IPS DF 4.7 (cell line): ENCODE measurements at regions not wholly inside any gene's neighbourhood (a gene's known extent, or its start where the extent isn't known, plus 50 kb on each side); places are given as distances from the start of the nearest gene placed in this dataset.
"Not testable (repeated sequence)": the region's sequence is repeated elsewhere in the genome, so short reads cannot be mapped to it uniquely, and the experiment has no call there.

ENCODE experiments used
- DNase-seq: peaks from one replicate; pipeline ENCODE4 v3.0.0-alpha.2; 2013; ENCODE audit warnings: low spot score; ENCODE audit errors: extremely low read depth

DNA sequence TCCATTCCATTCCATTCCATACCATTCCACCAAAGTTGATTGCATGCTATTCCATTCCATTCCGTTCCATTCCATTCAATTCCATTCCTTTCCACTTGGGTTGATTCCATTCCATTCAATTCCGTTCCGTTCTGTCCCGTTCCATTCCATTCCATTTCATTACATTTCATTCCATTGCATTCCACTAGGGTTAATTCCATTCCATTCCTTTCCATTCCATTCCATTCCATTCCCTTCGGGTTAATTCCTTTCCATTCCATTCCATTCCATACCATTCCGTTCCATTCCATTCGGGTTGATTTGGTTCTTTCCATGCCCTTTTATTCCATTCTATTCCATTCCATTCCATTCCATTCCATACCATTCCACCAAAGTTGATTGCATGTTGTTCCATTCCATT, 131.9 kb downstream of the CWH43 start:
- DNase-seq: not testable (repeated sequence)

DNA sequence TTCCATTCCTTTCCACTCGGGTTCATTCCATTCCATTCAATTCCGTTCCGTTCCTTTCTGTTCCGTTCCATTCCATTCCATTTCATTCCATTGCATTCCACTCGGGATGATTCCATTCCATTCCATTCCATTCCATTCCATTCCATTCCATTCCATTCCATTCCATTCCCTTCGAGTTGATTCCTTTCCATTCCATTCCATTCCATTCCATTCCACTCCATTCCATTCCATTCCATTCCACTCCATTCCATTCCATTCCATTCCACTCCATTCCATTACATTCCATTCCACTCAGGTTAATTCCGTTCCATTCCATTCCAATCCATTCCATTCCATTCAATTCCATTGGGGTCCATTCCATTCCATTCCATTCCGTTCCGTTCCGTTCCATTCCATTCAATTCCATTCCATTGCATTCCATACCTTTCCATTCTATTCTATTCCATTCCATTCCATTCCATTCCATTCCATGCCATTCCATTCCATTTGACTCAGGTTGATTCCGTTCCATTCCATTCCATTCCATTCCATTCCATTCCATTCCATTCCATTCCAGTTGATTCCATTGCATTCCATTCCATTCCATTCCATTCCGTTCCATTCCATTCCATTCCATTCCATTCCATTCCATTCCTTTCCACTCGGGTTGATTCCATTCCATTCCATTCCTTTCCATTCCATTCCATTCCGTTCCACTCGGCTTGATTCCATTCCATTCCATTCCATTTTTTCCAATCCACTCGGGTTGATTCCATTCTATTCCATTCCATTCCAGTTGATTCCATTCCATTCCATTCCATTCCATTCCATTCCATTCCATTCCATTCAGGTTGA, 132.5 kb downstream of the CWH43 start:
- DNase-seq: not testable (repeated sequence)

DNA sequence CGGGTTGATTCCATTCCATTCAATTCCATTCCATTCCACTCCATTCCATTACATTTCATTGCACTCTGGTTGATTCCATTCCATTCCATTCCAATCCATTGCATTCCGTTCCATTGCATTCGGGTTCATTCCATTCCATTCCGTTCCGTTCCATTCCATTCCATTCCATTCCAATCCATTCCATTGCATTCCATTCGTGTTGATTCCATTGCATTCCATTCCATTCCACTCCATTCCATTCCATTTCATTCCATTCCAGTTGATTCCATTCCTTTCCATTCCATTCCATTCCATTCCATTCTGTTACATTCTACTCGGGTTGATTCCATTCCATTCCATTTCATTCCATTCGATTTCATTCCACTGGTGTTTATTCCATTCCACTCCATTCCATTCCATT, 133.3 kb downstream of the CWH43 start:
- not testable (repeated sequence) for DNase-seq

DNA sequence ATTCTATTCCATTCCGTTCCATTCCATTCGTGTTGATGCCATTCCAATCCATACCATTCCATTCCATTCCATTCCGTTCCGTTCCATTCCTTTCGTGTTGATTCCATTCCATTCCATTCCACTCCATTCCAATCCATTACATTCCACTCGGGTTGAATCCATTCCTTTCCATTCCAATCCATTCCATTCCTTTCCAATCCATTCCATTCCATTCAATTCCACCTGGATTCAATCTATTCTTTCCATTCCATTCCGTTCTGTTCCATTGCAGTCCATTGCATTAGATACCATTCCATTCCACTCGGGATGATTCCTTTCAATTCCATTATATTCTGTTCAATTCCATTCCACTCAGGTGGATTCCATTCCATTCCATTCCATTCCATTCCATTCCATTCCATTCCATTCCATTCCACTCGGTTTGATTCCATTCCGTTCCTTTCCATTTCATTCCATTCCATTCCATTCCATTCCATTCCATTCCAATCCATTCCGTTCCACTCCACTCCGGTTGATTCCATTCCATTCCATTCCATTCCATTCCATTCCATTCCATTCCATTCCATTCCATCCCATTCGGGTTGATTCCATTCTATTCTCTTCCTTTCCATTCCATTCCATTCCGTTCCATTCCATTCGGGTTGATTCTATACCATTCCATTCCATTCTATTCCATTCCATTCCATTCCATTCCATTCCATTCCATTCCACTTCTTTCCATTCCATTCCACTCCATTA, 134.1 kb downstream of the CWH43 start:
- DNase-seq: not testable (repeated sequence)

DNA sequence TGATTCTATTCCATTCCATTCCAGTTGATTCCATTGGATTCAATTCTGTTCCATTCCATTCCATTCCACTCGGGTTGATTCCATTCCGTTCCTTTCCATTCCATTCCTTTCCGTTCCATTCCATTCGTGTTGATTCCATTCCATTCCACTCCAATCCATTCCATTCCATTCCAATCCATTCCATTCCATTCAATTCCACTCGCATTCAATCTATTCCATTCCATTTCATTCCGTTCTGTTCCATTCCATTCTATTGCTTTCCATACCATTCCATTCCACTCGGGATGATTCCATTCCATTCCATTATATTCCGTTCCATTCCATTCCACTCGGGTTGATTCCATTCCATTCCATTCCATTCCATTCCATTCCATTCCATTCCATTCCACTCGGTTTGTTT, 134.7 kb downstream of the CWH43 start:
- peak; percentile 51 for DNase-seq

DNA sequence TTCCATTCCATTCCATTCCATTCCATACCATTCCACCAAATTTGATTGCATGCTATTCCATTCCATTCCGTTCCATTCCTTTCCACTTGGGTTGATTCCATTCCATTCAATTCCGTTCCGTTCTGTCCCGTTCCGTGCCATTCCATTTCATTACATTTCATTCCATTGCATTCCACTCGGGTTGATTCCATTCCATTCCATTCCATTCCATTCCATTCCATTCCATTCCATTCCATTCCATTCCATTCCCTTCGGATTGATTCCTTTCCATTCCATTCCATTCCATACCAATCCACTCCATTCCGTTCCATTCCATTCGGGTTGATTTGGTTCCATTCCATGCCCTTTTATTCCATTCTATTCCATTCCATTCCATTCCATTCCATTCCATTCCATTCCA, 140.4 kb downstream of the CWH43 start:
- not testable (repeated sequence) for DNase-seq

DNA sequence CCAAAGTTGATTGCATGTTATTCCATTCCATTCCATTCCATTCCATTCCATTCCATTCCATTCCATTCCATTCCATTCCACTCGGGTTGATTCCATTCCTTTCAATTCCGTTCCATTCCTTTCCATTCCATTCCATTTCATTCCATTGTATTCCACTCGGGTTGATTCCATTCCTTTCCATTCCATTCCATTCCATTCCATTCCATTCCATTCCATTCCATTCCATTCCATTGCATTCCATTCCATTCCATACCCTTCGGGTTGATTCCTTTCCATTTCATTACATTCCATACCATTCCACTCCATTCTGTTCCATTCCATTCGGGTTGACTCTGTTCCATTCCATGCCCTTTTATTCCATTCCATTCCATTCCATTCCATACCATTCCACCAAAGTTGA, 140.8 kb downstream of the CWH43 start:
- DNase-seq: not testable (repeated sequence)

DNA sequence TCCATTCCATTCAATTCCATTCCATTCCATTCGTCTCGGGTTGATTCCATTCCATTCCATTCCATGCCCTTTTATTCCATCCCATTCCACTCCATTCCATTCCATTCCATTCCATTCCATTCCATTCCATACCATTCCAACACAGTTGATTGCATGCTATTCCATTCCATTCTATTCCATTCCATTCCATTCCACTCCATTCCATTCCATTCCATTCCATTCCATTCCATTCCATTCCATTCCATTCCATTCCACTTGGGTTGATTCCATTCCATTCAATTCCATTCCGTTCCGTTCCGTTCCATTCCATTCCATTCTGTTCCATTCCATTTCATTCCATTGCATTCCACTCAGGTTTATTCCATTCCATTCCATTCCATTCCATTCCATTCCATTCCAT, 143.3 kb downstream of the CWH43 start:
- DNase-seq: not testable (repeated sequence)

DNA sequence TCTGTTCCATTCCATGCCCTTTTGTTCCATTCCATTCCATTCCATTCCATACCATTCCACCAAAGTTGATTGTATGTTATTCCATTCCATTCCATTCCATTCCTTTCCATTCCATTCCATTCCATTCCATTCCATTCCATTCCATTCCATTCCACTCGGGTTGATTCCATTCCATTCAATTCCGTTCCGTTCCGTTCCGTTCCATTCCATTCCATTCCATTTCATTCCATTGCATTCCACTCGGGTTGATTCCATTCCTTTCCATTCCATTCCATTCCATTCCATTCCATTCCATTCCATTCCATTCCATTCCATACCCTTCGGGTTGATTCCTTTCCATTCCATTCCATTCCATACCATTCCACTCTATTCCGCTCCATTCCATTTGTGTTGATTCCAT, 143.8 kb downstream of the CWH43 start:
- not testable (repeated sequence) for DNase-seq

DNA sequence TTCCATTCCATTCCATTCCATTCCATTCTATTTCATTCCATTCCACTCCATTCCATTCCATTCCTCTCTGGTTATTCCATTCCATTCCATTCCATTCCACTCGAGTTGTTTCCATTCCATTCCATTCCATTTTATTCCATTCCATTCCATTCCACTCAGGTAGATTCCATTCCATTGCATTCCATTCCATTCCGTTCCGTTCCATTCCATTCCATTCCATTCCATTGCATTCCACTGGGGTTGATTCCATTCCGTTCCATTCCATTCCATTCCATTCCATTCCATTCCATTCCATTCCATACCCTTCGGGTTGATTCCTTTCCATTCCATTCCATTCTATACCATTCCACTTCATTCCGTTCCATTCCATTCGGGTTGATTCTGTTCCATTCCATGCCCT, 144.6 kb downstream of the CWH43 start:
- DNase-seq: not testable (repeated sequence)

DNA sequence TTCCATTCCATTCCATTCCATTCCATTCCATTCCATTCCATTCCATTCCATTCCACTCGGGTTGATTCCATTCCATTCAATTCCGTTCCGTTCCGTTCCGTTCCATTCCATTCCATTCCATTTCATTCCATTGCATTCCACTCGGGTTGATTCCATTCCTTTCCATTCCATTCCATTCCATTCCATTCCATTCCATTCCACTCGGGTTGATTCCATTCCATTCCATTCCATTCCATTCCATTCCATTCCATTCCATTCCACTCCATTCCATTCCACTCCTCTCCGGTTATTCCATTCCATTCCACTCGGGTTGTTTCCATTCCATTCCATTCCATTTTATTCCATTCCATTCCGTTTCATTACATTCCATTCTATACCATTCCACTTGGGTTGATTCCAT, 151.0 kb downstream of the CWH43 start:
- not testable (repeated sequence) for DNase-seq

DNA sequence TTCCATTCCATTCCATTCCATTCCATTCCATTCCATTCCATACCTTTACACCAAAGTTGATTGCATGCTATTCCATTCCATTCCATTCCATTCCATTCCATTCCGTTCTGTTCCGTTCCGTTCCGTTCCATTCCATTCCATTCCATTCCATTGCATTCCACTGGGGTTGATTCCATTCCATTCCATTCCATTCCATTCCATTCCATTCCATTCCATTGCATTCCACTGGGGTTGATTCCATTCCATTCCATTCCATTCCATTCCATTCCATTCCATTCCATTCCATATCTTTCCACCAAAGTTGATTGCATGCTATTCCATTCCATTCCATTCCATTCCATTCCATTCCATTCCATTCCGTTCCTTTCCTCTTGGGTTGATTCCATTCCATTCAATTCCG, 151.9 kb downstream of the CWH43 start:
- DNase-seq: not testable (repeated sequence)

DNA sequence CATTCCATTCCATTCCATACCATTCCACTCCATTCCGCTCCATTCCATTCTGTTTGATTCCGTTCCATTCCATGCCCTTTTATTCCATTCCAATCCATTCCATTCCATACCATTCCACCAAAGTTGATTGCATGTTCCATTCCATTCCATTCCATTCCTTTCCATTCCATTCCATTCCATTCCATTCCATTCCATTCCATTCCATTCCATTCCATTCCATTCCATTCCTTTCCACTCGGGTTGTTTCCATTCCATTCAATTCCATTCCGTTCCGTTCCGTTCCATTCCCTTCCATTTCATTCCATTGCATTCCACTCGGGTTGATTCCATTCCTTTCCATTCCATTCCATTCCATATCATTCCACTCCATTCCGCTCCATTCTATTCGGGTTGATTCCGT, 152.7 kb downstream of the CWH43 start:
- not testable (repeated sequence) for DNase-seq

DNA sequence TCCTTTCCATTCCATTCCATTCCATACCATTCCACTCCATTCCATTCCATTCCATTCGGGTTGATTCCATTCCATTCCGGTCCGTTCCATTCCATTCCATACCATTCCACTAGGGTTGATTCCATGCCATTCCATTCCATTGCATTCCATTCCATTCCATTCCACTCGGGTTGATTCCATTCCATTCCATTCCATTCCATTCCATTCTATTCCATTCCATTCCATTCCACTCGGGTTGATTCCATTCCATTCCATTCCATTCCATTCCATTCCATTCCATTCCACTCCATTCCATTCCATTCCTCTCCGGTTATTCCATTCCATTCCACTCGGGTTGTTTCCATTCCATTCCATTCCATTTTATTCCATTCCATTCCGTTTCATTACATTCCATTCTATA, 153.4 kb downstream of the CWH43 start:
- not testable (repeated sequence) for DNase-seq

DNA sequence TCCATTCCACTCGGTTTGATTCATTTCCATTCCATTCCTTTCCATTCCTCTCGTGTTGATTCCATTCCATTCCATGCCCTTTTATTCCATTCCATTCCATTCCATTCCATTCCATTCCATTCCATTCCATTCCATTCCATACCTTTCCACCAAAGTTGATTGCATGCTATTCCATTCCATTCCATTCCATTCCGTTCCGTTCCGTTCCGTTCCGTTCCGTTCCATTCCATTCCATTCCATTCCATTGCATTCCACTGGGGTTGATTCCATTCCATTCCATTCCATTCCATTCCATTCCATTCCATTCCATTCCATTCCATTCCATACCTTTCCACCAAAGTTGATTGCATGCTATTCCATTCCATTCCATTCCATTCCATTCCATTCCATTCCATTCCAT, 154.3 kb downstream of the CWH43 start:
- DNase-seq: not testable (repeated sequence)

DNA sequence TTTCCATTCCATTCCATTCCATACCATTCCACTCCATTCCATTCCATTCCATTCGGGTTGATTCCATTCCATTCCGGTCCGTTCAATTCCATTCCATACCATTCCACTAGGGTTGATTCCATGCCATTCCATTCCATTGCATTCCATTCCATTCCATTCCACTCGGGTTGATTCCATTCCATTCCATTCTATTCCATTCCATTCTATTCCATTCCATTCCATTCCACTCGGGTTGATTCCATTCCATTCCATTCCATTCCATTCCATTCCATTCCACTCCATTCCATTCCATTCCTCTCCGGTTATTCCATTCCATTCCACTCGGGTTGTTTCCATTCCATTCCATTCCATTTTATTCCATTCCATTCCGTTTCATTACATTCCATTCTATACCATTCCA, 155.9 kb downstream of the CWH43 start:
- not testable (repeated sequence) for DNase-seq

DNA sequence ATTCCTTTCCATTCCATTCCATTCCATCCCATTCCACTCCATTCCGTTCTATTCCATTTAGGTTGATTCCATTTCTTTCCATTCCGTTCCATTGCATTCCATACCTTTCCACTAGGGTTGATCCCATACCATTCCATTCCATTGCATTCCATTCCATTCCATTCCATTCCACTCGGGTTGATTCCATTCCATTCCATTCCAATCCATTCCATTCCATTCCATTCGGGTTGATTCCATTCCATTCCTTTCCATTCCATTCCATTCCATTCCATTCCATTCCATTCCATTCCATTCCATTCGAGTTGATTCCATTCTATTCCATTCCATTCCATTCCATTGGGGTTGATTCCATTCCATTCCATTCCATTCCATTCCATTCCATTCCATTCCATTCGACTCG, 161.1 kb downstream of the CWH43 start:
- not testable (repeated sequence) for DNase-seq

DNA sequence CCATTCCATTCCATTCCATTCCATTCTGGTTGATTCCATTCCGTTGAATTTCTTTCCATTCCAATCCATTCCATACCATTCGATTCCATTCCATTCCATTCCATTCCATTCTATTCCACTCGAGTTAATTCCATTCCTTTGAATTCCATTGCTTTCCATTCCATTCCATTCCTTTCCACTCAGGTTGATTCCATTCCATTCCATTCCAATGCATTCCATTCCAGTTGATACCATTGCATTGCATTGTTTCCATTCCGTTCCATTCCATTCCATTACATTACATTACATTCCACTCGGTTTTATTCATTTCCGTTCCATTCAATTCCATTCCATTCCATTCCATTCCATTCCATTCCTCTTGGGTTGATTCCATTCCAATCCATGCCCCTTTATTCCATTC, 161.5 kb downstream of the CWH43 start:
- DNase-seq: not testable (repeated sequence)

DNA sequence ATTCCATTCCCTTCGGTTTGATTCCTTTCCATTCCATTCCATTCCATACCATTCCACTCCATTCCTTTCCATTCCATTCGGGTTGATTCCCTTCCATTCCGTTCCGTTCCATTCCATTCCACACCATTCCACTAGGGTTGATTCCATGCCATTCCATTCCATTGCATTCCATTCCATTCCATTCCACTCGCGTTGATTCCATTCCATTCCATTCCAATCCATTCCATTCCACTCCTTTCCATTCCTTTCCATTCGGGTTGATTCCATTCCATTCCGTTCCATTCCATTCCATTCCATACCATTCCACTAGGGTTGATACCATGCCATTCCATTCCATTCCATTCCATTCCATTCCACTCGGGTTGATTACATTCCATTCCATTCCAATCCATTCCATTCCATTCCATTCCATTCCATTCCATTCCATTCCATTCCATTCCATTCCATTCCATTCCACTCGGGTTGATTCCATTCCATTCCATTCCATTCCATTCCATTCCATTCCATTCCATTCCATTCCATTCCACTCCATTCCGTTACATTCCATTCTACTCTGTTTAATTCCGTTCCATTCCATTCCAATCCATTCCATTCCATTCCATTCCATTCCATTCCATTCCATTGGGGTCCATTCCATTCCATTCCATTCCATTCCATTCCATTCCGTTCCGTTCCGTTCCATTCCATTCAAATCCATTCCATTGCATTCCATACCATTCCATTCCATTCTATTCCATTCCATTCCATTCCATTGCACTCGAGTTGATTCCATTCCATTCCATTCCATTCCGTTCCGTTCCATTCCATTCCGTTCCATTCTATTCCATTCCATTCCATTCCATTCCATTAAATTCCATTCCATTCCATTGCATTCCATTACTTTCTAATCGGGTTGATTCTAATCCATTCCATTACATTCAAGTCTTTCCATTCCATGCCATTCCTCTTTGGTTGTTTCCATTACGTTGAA, 163.2 kb downstream of the CWH43 start:
- DNase-seq: peak; percentile 96

DNA sequence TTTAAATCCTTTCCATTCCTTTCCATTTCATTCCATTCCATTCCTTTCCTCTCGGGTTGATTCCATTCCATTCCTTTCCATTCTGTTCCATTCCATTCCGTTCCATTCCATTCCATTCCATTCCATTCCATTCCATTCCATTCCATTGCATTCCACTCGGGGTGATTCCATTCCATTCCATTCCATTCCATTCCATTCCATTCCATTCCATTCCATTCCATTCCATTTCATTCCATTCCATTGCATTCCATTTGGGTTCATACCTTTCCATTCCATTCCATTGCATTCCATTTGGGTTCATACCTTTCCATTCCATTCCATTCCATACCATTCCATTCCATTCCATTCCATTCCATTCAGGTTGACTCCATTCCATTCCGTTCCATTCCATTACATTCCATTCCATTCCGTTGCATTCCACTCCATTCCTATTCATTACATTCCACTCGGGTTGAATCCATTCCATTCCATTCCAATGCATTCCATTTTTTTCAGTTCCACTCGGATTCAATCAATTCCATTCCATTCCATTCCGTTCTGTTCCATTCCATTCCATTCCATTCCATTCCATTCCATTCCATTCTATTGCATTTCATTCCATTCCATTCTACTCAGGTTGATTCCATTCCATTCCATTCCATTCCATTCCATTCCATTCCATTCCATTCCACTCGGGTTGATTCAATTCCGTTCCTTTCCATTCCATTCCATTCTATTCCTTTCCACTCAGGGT, 164.4 kb downstream of the CWH43 start:
- not testable (repeated sequence) for DNase-seq

DNA sequence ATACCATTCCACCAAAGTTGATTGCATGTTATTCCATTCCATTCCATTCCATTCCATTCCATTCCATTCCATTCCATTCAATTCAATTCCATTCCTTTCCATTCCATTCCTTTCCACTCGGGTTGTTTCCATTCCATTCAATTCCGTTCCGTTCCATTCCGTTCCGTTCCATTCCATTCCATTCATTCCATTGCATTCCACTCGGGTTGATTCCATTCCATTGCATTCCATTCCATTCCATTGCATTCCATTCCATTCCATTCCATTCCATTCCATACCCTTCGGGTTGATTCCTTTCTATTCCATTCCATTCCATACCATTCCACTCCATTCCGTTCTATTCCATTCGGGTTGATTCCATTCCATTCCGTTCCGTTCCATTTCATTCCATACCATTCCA, 166.9 kb downstream of the CWH43 start:
- not testable (repeated sequence) for DNase-seq
